ENCODE measurements at regions not wholly inside any gene's neighbourhood (a gene's known extent, or its start where the extent isn't known, plus 50 kb on each side); places are given as distances from the start of the nearest gene placed in this dataset.

DNA sequence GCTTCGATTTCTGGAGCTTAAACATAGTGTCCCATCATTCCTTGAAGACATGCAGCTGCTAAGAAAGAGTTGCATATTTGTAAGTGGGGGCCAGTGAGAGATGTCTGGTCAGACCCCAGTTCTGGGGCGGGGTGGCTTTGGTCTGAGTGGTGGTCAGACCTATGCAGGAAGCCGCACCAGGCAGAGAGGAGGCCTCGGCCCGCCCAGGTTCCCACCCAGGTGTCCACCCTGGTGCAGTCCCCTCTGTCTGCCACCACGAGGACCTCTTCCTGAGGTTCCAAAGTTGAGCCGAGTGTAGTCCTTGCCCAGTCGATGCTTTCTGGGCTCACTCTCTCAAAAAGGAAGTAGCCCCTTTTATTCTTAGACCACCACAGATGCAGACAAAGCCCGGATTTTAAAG is 122.6 kb upstream of the DLG1 start:
- TF ChIP-seq, protein P1, sequence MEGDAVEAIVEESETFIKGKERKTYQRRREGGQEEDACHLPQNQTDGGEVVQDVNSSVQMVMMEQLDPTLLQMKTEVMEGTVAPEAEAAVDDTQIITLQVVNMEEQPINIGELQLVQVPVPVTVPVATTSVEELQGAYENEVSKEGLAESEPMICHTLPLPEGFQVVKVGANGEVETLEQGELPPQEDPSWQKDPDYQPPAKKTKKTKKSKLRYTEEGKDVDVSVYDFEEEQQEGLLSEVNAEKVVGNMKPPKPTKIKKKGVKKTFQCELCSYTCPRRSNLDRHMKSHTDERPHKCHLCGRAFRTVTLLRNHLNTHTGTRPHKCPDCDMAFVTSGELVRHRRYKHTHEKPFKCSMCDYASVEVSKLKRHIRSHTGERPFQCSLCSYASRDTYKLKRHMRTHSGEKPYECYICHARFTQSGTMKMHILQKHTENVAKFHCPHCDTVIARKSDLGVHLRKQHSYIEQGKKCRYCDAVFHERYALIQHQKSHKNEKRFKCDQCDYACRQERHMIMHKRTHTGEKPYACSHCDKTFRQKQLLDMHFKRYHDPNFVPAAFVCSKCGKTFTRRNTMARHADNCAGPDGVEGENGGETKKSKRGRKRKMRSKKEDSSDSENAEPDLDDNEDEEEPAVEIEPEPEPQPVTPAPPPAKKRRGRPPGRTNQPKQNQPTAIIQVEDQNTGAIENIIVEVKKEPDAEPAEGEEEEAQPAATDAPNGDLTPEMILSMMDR (IDR thresholded peaks at IDR 0.05), result no peak
- TF ChIP-seq EP300 (IDR thresholded peaks at IDR 0.05) (no peak), POLR2A (IDR thresholded peaks at IDR 0.05) (no peak)
